HG02870 (cell line): ENCODE measurements at regions not wholly inside any gene's neighbourhood (a gene's known extent, or its start where the extent isn't known, plus 50 kb on each side); places are given as distances from the start of the nearest gene placed in this dataset.
"Not testable (repeated sequence)": the region's sequence is repeated elsewhere in the genome, so short reads cannot be mapped to it uniquely, and the experiment has no call there.

Experiments used
- ATAC-seq: cut with Tn5 transposase; IDR thresholded peaks from one replicate; pipeline ENCODE4 v1.9.1; 2021; ENCODE audit warnings: mild to moderate bottlenecking, moderate library complexity; ENCODE audit not compliant: unreplicated experiment

DNA sequence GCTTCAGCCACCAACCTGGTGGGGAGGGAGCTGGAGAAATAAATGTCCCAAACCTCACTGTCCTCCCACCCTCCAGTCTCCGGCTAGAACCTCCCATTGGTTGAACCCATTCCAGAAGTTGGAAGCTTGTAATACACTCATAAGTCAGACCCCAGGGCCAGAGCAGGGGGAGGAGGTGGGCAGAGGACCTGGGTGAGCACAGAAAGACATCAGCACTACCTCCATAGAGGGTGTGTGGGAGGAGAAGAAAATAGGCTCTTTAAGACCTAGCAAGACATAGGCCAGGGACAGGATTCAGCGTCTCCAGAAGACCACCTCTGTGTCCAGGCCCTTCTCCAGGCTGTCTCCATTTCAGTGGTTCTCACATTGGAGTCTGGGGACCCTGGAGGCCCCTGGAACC lies 73.3 kb upstream of the TOP1 start:
- ATAC-seq, result no peak

DNA sequence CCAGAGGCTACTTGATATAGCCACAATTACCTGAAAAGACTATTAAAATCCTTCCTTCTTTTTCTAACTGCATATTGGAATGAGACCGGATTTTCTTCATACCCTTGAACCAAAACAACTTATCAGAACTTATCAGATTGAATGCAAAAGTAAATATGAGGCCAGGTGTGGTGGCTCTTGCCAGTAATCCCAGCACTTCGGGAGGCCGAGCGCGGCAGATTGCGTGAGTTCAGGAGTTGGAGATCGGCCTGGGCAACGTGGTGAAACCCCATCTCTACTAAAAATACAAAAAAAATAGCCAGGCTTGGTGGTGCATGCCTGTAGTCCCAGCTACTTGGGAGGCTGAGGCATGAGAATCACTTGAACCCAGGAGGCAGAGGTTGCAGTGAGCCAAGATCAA lies 72.8 kb upstream of the TOP1 start:
- not testable (repeated sequence) for ATAC-seq

DNA sequence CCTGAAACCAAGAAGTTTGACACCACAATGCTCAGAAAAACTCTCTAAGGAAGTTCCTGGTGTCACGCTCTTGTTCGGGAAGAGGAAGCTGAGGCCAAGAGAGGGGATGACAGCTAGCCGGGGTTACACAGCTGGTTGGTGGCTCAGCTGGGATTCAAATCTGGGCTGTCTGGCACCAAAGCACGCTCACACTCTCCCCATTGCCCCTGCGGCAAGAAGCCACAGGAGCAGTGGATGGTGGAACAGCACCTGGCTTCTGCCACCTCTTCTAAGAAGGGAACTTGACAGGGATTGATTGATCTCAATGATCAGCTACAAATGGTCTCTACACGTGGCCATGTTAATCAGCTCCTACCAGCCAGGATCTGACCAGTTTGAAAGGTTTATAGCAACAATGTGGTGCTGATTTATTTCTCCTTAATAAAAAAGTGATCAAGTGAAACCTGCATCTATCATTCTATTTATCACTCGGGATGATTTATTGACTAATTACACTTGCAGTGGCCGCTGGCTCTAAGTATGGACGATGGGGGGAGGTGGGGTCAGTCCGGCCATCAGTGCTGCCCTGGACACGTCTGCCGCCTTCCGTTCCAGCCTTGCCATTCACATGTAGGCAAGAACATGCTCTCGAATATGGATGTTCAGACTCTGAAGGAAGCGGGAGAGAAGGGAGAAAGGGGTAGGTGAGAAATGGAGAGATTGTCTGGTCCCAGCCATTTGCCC lies 71.9 kb upstream of the TOP1 start:
- ATAC-seq, result no peak

DNA sequence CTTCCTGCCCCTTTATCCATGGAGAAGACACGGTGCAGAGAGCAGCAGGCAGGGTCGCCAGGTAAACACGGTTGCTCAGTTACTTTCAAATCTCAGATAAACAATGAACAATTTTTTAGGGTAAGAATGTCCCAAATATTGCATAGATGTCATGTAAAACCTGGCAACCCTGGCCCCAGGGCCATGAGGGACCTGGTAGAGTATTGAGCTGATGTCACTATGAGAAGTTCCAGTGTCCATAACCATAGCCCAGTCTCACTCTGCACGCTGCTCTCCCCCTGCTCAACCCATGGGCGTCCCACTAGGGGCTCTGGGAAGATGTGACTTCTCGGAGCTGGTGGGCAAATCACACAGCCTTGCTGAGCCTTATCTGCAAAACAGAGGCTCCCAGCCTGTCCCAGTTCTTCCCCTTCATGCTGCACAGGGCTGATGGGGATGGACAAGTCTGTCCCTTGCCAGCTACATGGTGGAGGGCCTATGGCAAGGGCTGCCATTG lies 71.3 kb upstream of the TOP1 start:
- ATAC-seq, result no peak

DNA sequence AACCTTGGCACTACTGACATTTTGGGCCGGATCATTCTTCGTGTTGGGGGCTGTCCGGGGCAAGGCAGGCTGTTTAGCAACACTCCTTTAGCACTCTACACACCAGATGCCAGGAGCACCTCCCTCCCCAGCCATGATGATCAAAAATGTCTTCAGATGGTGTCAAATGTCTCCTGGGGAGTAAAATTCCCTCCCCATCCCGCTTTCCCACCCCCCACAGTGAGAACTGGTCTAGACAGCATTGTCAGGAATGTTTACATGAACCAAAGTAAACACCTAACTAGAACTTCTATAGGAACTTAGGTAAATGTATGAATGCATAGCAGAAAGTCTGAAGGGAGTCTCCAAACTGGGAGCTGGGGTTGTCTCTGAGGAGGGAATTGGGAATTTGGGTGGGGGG lies 70.0 kb upstream of the TOP1 start:
- no peak for ATAC-seq

DNA sequence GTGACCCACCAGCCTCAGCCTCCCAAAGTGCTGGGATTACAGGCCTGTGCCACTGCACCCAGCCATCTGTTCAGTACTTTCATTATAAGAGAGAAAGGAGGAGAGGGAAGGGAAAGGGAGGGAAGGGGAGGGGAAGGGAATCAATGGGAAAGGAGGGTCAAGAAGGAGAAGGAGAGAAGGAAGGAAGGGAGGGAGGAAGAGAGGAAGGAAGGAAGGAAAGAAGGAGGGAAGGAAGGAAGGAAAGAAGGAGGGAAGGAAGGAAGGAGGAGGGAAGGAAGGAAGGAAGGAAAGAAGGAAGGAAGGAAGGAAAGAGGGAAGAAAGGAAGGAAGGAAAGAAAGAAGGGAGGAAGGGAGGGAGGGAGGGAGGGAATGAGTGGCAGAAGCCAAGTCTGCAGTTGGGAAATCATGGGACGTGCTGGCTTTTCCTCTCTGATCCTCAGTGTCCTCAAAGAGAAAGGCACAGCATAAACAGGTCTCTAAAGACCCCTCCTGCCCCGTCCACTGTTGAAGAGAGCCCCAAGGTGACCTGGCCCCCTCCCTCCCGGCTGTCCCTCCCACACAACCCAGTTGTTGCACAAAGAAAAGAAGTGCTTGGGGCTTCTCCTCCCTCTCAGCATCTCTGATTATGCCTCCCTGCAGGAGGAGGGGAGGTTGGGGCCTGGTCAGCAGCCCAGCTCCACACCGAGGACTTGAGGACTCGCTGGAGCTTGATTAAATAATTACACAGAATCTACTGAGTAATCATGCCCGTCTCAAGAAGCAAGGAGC lies 69.1 kb upstream of the TOP1 start:
- no peak for ATAC-seq

DNA sequence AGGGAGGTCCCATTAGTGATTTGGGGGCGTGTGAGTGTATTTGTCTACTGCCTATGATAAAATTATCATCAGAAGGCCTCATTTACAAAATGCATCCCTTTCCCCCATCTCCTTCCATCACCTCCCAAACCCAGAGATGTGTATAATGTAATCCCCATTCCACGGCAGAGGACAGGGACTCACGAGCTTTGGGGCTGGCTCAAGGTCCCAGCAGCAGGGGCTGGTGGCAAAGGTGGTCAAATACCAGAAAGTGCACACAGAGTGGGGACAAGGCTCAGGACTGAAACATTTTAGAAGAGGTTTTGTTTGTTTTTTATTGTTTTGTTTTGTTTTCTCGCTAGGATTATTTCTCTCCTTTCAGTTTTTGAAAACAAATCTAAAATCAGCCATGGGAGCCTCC lies 68.5 kb upstream of the TOP1 start:
- no peak for ATAC-seq

DNA sequence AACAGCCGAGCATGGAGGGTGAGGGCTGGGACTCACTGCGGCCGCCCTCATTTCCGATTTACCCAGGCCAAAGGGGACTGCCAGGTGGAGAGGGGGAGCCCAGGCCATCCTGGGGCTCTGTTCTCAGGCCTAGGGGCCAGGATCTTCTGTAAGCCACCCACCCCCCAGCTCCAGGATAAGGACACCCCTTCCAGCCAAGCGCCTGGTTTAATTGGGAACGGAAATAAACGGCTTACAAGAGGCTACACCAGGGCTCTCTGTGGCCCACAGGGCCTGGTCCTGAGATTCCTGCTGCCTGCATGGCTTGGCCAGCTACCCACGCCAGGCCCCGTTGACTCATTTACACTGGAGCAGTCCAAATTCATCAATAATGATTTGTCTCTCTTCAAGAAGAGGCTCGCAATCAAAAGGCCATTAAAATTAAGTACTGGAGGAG lies 68.1 kb upstream of the TOP1 start:
- ATAC-seq, result no peak

DNA sequence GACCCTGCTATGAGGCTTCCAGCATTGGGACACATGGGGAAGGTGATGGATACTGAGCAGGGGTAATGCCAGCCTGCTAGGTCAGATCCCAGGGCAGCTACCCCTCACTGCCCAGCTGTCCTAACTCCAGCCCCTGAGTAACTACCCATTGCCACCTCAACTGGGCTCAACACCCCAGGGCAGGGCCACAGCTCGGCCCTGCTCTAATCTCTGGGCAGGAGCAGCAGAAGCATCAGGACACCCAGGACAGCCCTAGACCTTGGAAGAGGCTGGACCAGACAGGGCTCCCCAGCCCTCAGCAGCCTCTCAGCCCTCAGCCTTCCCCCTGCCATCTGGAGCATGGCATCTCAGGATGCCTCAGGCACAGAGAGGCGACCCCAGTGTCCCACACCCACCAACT lies 67.4 kb upstream of the TOP1 start:
- no peak for ATAC-seq

DNA sequence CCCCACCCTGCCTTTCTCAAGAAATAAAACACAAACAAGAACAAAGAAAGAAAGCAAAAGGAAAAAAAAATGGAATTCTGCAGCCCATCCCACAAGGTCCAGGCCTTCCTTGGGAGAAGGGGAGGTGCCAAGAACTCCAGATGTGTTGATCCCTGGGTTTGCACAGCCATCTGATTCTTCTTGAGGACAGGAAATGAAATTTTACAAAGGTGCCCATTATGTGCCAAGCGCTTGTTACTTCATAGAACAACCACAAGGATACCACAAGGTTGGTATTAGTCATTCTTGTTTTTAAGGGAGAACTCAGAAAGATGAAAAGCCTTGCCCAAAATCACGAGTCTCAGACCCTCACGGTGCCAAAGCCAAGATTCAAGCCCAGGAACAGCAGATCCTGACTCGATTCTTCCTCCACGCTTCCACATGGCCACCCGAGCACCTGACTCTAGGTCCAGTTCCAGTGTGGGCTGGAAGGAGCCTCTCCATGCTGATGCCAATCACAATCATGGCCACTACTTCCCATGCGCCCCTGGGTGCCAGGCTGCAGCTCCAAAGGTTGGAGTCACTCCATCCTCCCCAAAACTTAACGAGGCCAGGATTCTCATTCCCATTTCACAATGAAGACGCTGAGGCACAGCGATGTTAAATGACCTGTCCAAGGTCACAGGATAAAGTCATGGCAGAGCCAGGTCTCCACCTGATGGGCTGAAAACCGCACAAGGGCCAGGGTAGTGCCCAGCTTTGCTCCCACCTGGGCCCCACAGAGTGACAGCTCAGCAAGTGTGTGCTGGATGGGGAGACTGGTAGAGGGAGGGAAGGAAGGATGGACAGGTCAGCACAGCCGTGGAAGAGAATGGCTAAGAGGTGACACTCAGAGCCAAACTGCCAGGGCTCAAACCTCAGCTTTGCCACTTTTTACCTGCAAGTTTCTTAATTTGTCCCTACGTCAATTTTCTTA lies 66.7 kb upstream of the TOP1 start:
- ATAC-seq, result no peak

DNA sequence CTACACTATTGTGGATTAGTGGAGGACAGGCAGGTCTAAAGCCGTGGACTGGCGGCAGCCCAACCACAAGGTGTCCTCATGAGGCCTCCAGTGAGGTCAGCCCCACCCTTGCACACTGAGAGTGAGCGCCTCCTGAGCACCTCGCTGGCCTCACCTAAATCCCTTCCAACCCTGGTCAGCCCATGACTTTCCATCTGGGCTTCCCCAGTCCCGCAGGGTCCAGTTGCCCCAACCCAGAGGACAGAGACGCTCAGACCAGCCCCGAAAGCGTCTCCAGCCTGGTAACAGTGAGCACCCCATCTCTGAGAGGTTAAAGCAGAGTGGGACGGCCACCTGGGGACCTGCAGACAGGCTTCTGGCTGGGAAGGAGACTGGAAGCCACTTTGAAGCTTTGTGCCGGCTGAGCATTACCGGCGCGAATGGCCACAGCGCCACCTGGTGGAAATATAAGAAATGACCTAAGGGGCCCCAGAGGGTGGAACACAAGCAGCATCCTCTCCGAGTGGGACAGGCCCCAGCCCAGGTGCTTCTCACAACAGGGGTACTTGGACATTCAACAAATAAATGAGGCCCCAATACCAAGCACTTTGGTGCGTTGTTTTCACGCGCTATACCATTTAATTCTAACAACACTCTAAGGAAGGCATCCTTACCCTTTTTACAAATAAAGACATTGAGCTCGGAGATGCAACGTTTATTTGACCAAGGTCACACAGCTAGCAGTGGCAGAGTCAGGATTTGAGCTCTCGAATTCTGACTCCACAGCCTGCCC lies 65.7 kb upstream of the TOP1 start:
- ATAC-seq, result peak; percentile 77

DNA sequence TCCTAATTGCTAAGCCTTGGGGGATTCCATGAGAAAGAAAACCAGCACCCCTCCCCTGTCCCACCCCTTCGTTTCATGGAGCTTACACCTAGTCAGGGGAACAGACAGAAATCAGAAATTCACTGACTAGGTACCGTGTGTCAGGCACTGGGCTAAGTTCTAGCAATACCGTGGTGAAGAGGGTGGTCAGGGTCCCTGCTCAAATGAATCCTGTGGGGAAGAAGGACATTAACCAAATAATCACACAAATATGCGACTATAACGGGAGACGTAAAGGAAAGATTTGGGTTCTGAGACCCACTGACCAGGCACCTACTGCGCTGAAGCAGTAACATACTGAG lies 65.1 kb upstream of the TOP1 start:
- ATAC-seq, result no peak

DNA sequence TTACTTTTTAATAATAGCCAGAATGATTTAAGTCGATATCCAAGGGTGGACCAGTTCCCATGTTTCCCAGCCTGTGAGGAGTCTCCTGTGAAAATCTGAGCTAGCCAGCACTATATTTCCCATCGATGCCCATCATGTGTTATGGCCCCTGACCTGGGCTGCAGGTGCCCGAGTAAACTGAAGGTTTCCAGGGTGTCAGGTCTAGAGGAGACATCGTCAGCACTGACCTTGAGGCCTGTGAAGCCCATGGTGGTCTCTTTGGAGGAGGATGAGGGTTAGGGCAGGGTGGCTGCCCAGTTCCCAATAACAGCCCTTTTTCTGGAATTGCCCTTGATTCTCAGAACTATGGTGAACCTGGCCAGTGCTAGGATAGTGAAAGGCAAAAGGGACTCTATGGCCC lies 63.0 kb upstream of the TOP1 start:
- ATAC-seq, result no peak

DNA sequence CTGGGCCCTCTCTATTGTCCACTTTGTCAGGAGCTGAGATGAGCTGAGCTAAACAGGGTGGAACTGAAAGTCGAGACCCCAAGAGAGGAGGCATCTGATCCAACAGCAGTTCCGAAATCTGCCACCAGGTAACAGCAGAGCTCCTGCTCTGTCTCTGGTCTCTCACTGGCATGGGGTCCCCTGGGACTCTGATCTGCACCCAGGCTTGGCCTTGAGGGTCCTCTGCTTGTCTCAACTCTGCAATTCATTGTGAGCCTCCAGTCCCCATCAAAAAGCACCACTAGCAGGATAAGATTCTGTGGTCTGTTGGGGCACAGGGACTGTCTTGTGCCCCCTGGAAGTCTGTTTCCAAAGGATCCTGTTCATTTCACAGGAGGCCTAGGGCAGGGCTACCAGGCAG lies 62.5 kb upstream of the TOP1 start:
- ATAC-seq, result no peak

DNA sequence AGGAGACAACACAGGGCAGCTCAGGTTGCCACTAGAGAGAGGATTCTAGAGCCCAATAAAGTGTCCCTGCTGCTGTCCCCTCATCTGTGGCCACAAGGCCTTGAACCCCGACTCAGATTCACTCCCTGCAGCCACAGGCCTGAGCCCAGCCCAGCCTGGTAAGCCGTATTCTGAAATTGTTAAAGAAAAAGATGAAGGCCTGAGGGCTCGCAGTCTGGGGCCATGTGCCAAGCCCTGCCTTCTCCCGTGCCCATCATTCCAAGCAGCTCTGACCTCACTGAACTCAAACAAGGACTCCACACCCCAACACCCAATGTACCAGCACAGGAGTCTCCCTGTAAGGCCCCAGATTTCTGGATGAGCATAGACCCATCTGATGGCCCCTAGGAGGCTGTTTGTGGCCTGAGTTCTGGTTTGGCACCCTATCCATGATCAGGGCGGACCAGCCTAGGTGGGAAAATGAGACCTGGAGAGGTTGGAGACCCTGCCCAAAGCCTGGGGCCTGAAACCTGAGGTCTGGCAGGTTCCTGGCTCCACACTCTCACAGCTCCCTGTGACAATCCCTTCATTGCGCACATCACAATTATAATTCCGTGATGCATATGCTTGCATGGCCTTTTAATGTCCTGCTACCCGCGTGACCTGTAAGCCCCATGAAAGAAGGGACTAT lies 62.0 kb upstream of the TOP1 start:
- ATAC-seq, result no peak

DNA sequence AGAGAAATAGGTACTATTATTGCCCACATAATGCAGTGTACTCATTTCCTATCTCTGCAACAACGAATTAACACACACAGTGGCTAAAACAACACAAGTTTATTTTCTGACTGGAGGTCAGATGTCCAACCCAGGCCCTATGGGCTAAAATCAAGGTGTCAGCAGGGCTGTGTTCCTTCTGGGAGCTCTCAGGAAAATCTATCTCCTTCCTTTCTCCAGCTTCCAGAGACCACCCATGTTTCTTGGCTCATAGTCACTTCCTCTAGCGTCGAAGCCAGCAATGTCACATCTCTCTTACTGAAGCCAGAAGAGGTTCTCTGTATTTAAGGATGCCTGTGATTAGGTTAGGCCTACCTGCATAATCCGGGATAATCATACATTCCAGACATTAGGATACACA lies 60.9 kb upstream of the TOP1 start:
- no peak for ATAC-seq

DNA sequence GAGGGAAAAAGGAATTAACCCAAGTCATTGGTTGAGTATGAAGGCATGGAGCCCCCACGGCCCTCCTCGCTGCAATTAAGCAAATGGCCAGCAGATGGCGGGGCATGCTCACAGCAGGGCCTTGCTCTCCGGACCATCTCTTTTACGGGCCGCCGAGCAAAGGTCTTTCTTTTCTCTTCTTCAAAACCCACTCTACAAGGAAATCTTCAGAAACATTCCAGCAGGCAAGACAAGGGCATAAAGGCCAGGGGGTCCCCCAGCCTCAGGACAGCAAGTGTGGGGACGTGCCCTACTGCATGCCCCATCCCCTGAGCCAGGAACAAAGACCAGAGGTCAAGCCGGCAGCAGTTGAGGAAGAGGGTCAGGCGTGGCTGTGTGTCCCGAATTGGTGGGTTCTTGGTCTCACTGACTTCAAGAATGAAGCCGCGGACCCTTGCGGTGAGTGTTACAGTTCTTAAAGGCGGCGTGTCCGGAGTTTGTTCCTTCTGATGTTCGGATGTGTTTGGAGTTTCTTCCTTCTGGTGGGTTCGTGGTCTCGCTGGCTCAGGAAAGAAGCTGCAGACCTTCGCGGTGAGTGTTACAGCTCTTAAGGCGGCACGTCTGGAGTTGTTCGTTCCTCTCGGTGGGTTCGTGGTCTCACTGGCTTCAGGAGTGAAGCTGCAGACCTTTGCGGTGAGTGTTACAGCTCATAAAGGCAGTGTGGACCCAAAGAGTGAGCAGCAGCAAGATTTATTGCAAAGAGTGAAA lies 59.6 kb upstream of the TOP1 start:
- ATAC-seq, result peak; percentile 70

DNA sequence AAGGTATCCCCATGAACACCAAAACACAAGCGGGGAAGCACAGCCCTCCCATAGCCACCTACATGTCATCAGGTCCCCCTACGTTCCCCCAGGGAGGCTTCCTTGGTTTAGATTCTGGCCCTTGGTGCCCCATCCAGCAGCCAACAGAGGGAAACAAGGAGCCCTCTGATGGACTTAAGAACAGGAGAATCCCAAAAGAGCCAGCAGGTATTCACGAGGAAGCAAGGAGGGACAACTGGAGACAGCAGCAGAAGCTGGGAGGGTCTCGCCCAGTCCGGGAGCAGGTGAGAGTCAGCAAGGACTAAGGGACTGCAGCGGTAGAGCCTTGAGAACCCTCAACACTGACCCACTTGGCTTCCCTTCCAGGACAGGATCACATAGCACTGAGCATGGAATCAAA lies 58.4 kb upstream of the TOP1 start:
- no peak for ATAC-seq

DNA sequence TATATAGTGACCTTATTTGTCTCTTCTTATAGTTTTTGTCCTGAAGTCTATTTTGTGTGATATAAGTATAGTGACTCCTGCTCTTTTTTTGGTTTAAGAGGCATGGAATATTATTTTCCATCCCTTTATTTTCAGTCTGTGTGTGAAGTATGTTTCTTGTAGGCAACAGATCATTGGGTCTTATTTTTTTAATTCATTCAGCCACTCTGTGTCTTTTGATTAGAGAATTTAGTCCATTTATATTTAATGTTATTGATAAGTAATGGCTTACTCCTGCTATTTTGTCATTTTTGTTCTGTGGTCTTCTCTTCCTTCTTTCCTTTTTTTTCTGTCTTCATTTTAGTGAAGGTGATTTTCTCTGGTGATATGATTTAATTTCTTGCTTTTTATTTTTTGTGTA lies 51.4 kb upstream of the TOP1 start:
- no peak for ATAC-seq
